ENCODE measurements at regions not wholly inside any gene's neighbourhood (a gene's known extent, or its start where the extent isn't known, plus 50 kb on each side); places are given as distances from the start of the nearest gene placed in this dataset.

DNA sequence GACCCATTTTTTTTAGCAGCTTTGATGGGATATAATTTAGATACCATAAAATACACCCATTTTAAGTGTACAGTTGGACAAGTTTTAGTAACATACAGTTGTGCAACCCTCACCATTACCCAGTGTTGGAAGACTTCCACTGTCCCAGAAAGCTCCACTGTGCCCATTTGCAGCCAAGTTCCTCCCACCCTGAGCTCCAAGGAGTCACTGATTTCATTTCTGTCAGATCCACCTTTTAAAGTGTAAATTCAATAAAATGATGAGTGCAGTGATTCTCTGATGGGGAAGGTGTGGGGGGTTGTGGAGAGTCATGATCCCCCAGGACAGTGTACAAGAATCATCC lies 93.2 kb upstream of the IGF1R start:
- no peak for DNase-seq (ENCODE audit: low spot score)

DNA sequence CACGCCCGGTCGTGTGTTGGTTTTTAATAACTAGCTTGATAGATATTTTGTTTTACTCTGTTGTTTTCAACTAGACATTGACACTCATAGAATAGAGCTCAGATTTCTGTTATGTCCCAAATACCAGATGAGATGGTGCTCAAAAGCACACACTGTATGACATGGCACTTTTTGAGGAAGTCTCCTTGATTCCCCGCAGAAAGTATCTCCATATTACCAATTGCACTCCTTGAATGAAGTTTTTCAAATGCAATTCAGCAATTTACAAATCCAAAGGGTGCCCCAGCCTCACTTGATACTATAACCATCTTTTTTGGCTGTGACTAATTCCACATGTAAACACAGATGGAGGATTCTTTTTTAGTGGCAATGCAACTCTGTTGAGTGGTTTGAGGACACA lies 92.0 kb upstream of the IGF1R start:
- no peak for DNase-seq (ENCODE audit: low spot score)

DNA sequence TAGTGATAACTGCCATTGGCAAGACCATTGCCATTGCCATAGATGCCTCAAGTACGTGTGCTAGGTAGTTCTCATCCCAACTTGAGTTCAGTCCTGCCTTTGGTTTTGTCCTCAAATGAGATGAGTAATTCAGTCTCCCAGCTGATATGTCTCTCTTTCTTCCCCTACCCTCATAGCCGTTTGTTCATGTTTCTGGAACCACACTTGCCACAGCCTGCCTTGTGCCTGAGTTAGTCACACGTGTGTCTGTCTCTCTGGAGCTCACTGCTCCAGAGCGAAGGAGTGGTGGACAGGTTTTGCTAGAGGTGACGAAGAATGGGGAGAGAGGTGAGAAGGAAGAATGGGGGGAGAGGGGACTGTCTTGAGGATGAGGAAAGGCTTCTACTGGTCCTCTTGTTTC lies 88.0 kb upstream of the IGF1R start:
- peak; percentile 49 for DNase-seq (ENCODE audit: low spot score)

DNA sequence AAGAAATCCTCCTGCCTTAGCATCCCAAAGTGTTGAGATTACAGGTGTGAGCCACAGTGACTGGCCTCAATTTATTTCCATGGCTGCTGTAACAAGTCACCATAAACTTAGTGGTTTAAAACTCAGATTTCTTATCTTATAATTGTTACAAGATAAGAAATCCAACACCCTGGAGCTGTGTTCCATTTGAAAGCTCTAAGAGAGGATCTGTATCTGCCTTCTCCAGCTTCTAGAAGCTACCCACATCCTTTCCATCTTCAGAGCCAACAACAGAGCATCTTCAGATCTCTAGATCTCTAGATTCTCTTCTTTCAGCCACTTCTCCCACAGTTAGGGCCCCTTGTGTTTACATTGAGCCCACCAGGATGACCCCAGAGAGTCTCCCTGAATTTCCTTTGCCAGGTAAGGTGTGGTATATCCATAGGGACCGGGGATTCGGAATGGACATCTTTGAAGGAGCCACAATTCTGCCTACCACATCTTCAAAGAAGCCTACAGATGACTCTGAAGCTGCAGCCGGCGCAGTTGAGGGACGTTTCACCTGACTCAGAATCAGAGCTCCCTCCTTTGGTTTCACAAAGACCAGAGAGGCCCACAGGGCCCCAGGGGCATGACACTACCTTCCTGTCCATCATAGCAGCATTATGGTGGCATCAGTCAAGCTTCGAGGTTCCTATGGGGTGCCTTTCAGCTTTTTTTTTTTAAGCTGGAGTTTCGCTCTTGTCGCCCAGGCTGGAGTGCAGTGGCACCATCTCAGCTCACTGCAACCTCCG lies 87.0 kb upstream of the IGF1R start:
- DNase-seq (ENCODE audit: low spot score) = no peak

DNA sequence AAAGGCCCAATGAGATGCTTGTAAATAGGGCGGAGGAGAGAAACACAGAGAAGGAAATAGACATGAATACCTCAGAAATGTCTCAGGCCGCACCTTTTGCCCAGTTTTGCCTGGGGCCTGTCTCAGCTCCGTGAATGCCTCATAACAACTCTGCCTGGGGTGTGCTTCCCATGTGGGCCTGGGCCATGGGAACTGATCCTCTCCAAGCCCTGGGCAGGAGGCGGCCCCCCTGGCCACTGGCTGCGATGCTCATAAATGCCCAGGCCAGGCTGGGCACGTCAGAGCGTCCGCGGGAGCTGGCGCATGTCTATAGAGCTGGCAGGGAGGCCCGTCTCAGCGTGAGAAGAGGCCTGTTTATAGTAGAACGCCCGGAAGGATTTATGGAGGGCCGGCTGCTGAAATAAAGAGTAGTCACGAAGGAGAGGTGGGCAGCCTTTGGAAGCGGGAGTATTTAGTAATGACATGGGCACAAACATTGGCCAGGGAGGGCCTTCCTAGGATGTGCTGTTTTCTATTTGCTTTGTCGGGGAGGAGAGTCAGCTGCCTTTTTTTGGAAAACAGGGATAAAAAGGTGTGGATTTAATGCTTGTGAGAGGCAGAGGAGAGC lies 85.9 kb upstream of the IGF1R start:
- peak; percentile 55 for DNase-seq (ENCODE audit: low spot score)

DNA sequence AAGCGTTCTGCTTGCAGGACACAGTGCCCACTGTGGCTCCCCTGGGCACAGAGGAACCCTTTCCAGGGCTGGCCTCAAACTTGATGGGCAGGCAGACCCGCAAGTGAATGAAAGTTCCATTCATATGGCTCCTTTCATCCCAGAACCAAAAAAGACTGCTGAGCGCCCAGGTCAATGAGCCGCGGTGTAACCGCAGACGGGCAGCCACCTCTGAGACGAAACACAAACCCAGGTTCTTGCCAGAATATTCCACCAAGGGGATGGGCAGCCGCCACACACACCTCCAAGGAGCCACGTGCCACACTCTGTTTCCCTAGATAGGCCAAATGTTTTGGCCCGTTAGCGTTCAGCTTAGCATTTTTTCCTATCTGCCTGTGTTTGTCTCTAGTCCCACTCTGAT lies 82.8 kb upstream of the IGF1R start:
- DNase-seq (ENCODE audit: low spot score) = no peak

DNA sequence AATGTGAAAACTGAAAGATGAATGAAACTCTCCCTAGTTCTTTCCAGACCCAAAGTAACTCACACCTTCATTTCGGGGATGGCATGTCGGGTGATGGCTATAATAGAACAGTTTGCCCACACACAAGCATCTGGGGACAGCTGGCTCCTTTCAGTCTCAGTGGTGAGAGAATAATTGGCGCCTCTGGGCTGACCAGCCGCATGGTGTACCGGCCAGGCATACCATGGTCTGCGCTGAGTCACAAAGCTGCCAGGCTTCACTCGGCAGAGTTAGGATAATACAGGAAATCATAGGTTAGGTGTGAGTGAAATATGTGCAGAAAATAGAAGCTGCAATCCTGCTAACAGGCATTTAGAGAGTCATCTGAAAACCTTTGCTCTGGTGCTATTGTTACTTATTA lies 80.4 kb upstream of the IGF1R start:
- DNase-seq (ENCODE audit: low spot score) = no peak

DNA sequence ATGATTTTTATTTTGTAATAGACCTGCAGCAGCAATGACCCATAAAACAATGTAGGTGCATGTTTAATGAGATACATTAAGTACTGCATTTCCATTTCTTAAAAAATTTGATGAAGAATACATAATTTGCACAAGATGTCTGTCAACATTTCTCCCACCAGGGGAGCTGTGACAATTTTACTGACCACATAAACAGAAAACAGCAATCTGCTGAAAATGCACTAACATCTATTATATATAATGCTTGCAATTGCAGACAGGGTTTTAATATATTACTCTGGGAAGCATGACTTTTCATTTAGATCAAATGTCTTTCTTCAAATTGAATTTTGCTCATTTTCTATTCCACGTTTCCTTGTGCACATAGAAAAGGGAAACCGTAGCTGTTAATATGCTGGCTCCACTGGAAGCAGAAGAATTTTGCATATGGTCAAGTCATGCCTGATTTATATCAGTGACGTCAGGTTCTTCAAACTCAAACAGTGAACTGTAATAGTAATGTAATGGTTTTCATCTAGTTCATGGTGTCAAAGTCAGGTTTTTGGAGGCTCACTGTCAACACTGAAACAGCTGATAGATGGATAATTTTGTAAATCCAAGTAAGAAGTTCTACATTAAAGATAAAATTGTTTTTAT lies 79.8 kb upstream of the IGF1R start:
- no peak for DNase-seq (ENCODE audit: low spot score)

DNA sequence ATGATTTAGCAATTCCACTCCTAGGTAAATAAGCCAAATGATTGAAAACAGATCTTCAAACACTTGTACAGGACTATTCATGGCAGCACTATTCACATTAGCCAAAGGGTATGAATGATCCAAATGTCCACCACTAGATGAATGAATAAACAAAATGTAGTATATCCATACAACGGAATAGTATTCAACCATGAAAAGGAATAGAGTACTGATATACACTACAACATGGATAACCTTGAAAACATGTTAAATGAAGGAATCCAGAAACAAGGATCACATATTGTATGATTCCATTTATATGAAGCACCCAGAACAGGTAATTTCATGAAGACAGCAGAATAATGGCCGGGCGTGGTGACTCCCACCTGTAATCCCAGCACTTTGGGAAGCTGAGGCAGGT lies 78.2 kb upstream of the IGF1R start:
- DNase-seq (ENCODE audit: low spot score) = no peak

DNA sequence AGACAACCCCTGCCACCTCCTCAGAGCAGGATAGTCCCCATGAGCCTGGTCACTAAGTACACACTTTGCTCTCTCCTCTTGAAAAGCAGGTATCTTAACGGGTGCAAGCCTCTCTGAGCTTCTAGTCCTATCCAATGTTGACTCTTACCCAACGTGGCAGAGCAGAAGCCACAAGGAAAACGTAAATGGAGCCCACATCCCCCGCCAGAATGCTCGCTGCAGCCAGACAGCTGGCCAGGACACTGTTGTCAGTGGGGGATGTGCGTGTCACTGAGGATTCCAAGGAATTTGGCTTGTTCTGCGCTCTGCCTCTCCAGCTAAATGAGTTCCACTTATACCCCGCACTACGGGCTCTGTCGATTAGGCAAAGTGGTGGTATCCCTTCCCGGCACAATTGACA lies 67.8 kb upstream of the IGF1R start:
- DNase-seq (ENCODE audit: low spot score) = no peak

DNA sequence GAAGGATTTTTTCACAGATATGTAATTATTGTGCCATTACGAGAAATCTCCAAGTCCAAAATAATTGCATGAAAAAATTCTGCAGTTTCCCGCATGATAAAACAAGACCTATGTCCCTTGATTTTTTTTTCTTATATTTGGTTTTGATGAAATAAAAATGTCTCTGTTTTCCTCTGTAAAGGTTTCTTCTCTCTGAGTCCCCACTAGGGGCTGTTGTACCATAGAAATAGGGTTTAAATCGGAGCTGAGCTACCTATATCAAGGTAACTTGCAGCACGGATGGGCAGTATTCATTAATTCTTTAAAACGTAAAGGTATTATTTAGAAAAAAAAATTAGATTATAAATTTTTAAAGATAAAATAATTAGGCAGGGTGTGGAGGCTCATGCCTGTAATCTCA lies 66.6 kb upstream of the IGF1R start:
- no peak for DNase-seq (ENCODE audit: low spot score)

DNA sequence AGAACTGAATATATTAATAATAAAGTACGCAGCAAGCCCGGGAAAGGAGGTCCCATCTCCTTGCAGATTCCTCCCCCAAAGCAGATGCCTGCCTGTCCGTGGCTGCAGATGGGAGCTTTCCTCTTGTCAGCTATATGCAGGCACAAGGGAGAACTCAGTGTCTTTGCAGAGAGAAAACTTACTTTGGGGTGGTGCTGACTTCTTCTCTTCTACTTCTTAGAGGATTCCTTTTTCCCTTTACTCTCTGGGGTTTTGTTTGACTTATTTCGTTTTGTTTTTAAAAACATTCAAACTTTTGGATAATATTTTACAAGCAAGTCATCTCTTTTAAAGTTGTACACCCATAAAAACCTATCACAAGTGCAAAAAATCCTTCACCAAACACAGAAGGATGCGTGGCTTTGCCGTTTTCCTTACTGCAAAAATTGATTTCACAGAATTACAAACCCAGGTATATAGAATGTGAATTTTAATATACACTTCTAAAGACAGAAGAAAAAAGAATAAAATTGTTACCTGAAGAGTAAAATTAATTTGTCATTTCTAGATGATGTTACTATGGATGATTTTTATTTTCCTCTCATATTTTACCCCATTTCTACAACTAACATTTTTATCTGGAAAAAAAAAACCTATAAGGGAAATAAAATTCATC lies 65.3 kb upstream of the IGF1R start:
- DNase-seq (ENCODE audit: low spot score) = no peak

DNA sequence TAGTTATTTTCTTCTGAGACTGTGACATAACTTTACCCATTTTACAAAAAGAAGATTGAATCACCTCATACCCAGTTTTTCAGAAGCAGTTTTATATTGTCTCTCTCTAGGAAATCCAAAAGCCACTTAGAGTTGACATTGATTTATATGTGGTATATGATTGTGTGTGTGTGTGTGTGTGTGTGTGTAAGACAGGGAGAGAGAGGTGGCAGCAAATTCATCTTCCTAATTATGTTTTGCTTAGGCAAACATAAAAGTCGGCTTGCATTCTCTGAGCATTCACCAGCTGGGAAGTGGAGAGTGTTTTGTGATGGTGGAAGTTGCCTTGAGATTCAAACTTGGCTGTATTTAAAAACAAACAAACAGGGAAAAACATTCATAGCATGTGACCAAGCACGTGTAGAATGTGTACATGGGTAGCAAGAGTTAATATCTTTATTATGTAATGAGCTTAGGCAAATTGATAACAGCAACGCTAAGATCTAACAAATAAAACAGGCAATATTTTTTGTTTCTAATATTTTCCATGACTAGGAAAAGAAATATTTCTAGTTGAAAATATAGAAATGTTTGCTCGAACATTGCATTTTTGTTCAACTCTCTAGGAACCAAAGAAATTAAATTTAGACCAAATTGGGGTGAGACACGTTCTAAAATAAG lies 64.4 kb upstream of the IGF1R start:
- DNase-seq (ENCODE audit: low spot score) = no peak

DNA sequence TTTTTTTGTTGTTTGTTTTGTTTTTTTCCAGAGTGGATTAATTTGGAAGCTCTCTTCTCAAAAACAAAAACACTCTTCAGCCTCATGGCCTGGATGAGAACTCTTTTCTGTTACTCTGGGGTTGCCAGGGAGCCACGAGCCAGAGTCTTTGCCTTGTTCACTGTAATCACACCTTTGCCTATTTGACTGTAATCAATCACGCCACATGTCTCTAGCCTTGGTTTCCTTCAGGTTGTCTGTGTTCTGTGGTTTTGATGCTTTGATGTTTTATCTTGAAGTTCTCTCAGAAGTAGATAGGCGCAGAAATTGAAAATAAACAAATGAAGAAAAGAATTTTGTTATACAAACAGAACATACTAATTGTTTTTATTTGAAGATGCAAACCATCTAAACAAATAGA lies 62.3 kb upstream of the IGF1R start:
- DNase-seq (ENCODE audit: low spot score) = no peak

DNA sequence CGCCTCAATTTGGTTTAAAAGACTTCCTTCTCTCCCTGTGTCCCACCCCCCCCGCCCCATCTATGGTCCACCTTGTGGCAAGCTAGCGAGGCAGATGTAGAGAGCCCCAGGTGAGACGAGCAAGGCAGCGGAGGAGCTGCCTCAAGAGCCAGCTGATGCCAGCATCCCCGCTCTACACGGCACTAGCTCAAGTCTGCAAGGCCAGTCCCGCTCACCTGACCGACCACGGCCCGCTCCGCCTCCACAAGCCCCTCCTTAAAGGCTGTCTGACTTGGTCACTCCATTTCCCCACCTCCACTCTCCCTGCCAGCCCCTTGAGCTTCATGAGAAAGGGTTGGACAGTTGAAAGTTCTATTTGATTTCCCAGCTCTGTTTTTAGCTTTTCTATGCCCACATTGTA lies 56.2 kb upstream of the IGF1R start:
- DNase-seq (ENCODE audit: low spot score) = no peak

DNA sequence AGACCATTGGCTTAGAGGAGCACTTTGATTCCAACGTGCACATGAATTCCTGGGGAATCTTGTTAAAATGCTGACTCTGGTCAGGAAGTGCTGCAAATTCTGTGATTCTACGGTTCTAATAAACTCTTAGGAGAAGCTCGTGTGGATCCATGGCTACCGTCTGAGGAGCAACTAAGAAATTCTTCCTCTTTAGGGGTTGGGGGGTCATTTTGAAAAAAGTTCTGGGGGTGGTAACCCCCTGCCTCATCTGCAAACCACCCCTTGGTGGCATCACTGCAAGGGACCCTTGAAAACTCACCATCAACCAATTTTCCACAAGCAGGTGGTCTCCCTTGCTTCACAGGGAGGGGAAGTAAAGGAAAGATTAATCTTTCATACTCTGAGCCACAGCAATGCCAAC lies 52.2 kb upstream of the IGF1R start:
- DNase-seq (ENCODE audit: low spot score) = no peak

DNA sequence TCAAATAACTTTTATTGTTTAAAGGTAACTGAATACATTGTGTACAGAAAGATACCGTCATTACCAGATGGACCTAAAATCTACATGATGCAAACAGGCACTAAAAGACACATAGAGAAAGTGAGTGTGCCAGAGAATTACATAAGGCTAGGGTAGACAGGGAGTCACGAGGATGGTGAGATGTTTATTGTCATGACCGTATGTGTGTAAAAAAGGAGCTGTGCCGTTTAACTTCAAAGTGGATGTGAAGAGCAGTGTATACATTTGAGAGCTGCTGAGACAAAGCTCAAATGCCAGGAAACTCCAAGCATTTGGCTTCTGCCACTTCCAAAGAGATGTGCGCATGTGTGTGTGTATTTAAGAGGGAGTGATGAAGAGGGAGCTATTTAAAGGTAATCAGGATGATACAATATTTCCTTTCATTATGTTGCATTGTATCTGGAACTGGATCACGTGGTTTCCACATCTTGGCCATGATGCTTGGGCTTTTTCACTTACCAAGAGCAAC lies 51.4 kb upstream of the IGF1R start:
- no peak for DNase-seq (ENCODE audit: low spot score)

DNA sequence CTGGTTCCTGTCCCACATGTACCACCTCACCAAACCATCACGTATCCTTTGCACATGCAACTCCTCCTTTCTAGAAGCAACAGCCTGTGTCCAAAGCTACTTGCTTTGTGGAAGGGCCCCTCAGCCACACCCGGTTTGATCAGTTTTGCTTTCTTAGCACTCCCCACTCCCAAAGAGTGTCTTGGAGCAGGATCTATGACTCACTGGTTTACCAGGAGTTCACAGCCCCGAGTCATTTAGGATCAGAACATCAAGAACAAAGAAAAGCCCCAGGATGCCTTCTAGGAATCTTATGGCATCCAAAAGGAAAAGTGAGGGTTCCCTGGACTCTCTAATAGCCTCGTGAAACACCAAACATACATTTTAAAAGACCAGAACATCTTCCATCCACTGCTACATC lies 50.7 kb upstream of the IGF1R start:
- DNase-seq (ENCODE audit: low spot score) = no peak
